Hematopoietic multipotent progenitor cell treated with erythropoietin and hydrocortisone succinate and interleukin-3 and kit ligand, for 15 days (in vitro differentiated cells): ENCODE measurements at regions not wholly inside any gene's neighbourhood (a gene's known extent, or its start where the extent isn't known, plus 50 kb on each side); places are given as distances from the start of the nearest gene placed in this dataset.
"Not testable (repeated sequence)": the region's sequence is repeated elsewhere in the genome, so short reads cannot be mapped to it uniquely, and the experiment has no call there.

Experiments used
- DNase-seq: peaks from one replicate; pipeline ENCODE4 v3.0.0-alpha.2; 2015; ENCODE audit warnings: low spot score

- not testable (repeated sequence) for DNase-seq
Measured at GRCh38 chr1:157255891-157256290, 117.7 kb upstream of the ETV3 start.

DNA sequence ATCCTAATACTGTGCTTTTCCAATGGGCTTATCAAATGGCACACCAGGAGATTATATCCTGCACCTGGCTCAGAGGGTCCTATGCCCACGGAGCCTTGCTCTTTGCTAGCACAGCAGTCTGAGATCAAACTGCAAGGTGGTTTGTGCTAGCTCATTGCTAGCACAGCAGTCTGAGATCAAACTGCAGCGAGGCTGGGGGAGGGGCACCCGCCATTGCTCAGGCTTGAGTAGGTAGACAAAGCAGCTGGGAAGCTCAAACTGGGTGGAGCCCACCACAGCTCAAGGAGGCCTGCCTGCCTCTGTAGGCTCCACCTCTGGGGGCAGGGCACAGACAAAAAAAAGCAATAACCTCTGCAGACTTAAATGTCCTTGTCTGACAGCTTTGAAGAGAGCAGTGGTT lies 116.0 kb upstream of the ETV3 start:
- DNase-seq, result not testable (repeated sequence)

DNA sequence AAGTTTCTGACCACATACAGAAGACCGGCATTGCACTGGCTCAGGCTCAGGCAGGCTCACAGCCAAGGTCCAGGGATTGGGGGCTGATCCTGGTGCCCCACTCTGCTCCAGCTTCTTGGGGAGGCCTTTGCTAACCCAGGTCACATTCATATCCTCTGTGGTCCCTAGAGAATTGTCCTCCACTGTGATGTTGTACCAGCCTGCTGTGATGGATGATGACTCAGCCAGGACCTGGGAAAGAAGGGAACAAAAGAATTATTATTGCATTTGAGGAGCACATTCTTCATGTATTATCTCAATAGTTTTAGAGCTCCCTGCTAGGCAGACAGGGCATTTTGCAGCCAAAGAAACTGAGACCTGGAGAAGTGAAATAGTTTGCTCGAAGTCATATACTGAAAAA lies 114.3 kb upstream of the ETV3 start:
- DNase-seq, result no peak

DNA sequence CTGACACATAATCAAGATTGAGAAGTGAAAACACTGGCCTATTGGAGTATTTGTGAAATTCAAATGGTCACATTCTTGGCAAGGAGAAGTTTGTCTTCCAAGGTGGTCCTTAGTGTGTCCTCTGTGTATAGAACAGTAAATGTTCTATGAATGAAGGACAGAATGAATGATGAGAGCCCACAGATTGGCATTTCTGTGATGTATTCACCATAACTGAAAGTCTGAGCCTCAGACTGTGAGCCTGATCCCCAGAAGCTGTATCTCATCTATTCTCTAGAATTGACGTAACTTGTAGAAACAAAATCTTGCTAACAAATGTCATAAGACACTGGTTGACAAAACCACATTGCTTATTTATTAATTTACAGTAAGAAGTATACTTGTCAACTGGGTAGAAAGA lies 111.5 kb upstream of the ETV3 start:
- no peak for DNase-seq

GRCh38 chr1:157249326-157249725 lies 111.1 kb upstream of the ETV3 start:
- DNase-seq, result no peak

- not testable (repeated sequence) for DNase-seq
Measured at GRCh38 chr1:157247764-157248049, 109.5 kb upstream of the ETV3 start.

GRCh38 chr1:157247005-157247763 lies 109.0 kb upstream of the ETV3 start:
- no peak for DNase-seq

DNA sequence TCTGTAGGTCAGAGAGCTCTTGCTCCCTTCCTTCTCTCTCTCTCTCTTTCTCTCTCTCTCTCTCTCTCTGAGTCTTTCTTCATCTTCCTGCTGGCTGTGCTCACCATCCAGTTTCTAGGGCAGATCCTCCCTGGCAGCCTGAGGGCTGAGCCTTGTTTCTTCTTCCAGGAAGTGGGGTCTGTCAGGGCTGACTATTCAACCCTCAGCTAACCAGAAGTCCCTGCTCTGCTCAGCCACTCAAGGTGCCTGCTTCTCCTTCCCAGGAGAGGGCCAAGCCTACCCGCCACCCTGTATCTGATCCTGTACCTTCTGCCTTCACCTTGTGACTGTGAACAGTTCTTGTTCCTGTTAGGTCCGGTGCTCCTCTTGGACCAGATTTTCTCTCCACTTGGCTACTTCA lies 107.6 kb upstream of the ETV3 start:
- no peak for DNase-seq

GRCh38 chr1:157241185-157241538 lies 103.0 kb upstream of the ETV3 start:
- no peak for DNase-seq

DNA sequence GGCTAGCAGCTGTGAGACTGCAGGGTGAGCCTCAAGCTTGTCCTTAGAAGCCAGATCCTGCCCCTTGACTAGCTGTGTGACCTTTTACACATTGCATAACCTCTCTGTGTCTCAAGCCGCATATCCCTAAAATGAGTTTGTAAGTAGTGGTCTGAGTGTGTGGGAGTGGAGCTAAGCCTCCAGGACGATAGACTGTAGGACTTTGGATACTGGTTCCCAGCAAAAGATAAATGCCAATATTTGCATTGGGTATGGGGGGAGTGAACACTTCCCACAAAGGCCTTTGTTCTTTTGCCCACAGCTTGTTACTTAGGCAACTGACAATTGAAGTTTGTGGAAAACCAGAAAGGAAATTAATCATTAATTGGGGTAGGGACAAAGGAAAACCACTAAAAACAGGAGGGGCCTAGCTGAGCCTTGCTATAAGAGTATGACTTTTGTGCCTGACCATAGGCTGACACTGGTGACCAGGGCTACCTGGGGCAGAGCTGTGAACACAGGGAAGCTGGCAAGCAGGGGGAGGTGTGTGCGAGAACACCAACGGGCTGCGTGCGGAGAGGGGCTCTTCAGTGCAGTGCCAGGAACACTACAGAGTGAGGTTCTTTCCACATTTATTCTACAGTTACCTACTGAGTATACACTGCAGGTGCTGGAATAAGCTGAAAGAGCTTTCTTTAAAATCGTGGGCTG lies 102.4 kb upstream of the ETV3 start:
- no peak for DNase-seq

DNA sequence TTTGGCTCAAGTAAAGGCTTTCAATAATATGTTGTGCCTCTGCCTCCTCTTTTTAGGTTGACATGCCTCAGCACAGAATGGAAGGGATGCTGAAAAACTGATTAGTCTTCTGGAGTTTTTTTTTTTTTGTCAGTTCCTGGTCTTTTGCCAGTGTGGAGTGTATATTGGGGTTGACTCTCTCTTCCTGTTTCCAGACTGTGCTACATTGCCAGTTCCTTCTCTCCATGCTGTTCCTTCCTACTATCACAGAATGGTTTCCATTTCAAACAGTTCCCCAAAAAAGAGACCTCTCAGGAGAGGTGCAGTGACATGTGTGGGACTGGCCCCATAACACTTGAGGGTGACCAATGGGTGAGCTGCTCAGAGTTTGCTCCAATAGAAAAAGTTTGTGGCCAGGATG lies 101.7 kb upstream of the ETV3 start:
- no peak for DNase-seq

DNA sequence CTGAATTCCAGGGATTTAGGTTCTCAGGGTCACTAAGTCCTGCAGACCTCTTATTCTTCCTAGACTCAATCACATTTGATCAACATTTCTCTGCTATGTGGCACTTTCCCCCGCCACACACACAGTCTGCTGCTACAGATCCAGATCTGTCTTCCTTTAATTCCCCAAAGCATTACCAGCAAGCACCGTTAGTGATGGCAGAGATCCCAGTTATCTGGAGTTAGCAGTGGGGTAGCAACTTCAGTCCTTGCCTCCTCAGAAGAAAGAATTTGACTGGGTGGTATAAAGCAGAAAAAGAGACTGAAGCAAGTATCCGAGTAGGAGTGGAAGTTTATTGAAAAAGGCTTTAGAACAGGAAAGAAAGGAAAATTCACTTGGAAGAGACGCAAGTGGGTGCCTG lies 100.4 kb upstream of the ETV3 start:
- DNase-seq, result no peak

DNA sequence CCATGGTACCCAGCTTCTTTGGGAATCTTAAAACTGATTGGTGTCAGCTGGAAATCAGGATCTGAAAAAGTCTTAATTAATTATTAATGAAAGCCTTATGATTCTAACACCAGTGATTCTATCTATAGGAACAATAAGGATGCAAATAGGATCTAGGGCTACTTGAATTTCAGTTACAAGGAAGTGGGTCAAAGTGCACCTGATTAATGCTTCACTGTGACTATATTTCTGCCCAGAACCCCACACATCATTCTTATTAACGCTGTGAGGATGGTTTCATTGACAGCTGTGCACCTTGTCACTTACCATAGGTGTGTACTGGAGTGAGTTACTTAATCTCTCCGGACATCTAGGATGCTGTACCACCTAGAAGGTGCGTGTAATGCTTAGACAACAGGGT lies 99.8 kb upstream of the ETV3 start:
- DNase-seq, result no peak

DNA sequence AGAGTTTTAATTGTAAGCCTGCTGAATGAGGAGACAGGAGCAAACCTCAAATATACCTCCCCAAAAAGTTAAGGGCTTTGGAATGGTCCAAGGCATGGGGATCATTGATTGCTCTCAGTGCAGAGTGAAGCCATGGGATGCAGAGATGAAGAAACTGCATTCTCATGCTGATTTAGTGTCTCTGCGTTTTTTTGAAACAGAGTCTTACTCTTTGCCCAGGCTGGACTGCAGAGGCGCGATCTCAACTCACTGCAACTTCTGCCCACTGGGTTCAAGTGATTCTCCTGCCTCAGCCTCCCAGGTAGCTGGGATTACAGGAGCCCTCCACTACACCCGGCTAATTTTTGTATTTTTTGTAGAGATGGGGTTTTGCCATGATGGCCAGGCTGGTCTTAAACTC lies 99.3 kb upstream of the ETV3 start:
- no peak for DNase-seq

- no peak for DNase-seq
Measured at GRCh38 chr1:157236072-157236471, 97.9 kb upstream of the ETV3 start.

GRCh38 chr1:157235307-157235706 lies 97.1 kb upstream of the ETV3 start:
- no peak for DNase-seq

- DNase-seq, result no peak
Measured at GRCh38 chr1:157234705-157235273, 96.6 kb upstream of the ETV3 start.

DNA sequence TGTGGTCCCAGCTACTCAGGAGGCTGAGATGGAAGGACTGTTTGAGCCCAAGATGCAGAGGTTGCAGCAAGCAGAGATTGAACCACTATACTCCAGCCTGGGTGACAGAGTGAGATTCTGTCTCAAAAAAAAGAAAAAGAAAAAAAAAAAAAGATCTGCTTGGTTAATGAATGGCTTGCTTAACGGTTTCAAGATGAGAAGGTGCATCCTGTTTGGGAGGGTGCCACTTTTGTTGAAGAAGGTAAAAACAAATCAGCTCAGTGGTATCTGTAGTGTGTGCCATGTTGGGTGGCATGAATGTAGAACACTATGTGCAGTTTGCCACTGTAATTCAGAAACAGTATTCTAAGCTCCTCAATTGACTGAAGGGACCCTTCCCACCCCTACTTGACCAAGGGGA lies 94.9 kb upstream of the ETV3 start:
- no peak for DNase-seq

GRCh38 chr1:157231846-157232525 lies 93.8 kb upstream of the ETV3 start:
- no peak for DNase-seq

GRCh38 chr1:157230500-157230899 lies 92.3 kb upstream of the ETV3 start:
- no peak for DNase-seq

DNA sequence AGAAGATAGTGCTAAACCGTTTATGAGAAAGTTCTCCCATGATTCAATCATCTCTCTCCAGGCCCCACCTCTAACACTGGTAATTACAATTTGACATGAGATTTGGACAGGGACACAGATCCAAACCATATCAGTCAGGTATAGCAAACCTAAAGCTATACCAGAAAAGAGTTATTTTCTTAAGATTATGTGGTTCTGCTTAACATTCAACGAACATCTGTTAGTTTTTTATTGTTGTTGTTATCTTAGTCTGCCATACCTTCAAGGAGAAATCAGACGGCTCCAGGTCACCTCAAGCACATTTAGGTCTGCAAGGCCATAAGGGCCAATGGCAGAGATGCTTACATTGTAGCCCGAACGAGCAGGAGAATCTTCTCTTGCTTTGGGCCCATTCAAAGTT lies 89.5 kb upstream of the ETV3 start:
- no peak for DNase-seq

- DNase-seq, result no peak
Measured at GRCh38 chr1:157226739-157227138, 88.5 kb upstream of the ETV3 start.

DNA sequence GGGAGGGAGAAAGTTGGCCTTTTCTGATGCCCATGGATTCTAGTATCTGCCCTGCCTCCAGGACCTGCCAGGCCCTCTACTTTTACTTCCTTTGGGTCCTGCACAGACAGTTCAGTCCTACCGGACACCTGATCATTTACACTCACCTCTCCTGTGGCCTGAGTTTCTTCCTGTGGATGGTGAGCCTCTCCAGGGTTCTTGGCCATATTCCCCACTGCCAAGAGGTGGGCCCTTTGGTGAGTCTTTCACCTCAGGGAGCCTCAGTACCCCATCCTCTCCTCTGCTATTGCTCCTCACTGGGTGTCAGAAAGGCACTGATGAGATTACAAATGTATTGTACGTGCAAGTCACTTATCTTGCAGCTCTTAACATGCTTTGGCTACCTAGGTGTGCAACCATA lies 81.4 kb upstream of the ETV3 start:
- no peak for DNase-seq
